H1 (cell line): ENCODE measurements at regions not wholly inside any gene's neighbourhood (a gene's known extent, or its start where the extent isn't known, plus 50 kb on each side); places are given as distances from the start of the nearest gene placed in this dataset.

ENCODE experiments used
- CEBPB ChIP-seq: IDR thresholded peaks from 2 replicates; pipeline ENCODE4 v1.6.1; 2012; ENCODE audit warnings: low read depth, low read length
- CHD2 ChIP-seq: IDR thresholded peaks from 2 replicates; pipeline ENCODE4 v1.6.1; 2012; ENCODE audit warnings: low read length, improper control_type of control experiment
- CTCF ChIP-seq, 3 experiments: IDR thresholded peaks; 1 replicate in 2 of 3; 2 replicates in 1 of 3; pipeline versions ENCODE4 v1.5.1 to v1.6.1; 2011; ENCODE audit warnings: low read length in 3 of 3, mild to moderate bottlenecking in 3 of 3, inconsistent platforms in 2 of 3, low read depth in 1 of 3, moderate library complexity in 1 of 3; ENCODE audit not compliant: insufficient read depth in 1 of 3; ENCODE audit errors: control extremely low read depth in 1 of 3
- GTF2F1 ChIP-seq: IDR thresholded peaks from 2 replicates; pipeline ENCODE4 v1.6.1; 2012; ENCODE audit warnings: low read depth, low read length, improper control_type of control experiment, borderline replicate concordance
- HDAC6 ChIP-seq: IDR thresholded peaks from one replicate; pipeline ENCODE4 v1.7.1; 2012; ENCODE audit warnings: low read depth, mild to moderate bottlenecking, inconsistent platforms, low read length, moderate library complexity
- NANOG ChIP-seq: IDR thresholded peaks from 2 replicates; pipeline ENCODE4 v1.6.1; 2011; ENCODE audit warnings: low read length, low read depth, mild to moderate bottlenecking, inconsistent platforms; ENCODE audit not compliant: insufficient read depth, poor library complexity, severe bottlenecking
- POLR2A ChIP-seq, 2 experiments: IDR thresholded peaks; 1 replicate in 1 of 2; 2 replicates in 1 of 2; pipeline ENCODE4 v1.6.1; 2011; ENCODE audit warnings: low read depth in 2 of 2, low read length in 2 of 2, mild to moderate bottlenecking in 2 of 2; ENCODE audit errors: control extremely low read depth in 1 of 2
- RFX5 ChIP-seq: IDR thresholded peaks from 2 replicates; pipeline ENCODE4 v1.6.1; 2011; ENCODE audit warnings: low read depth, low read length, improper control_type of control experiment, borderline replicate concordance
- USF2 ChIP-seq: IDR thresholded peaks from 2 replicates; pipeline ENCODE4 v1.6.1; 2011; ENCODE audit warnings: low read length, improper control_type of control experiment

GRCh38 chr6:48378884-48379407 is 267.9 kb upstream of the PTCHD4 start:
- no peak for TF ChIP-seq CHD2
- TF ChIP-seq CTCF (IDR thresholded peaks at IDR 0.05; ENCODE audit: control extremely low read depth in 1 of 3, insufficient read depth in 1 of 3, low read depth in 1 of 3, low read length in 3 of 3) = no peak
- no peak for TF ChIP-seq USF2
- no peak for TF ChIP-seq NANOG
- no peak for TF ChIP-seq POLR2A (IDR thresholded peaks at IDR 0.05; ENCODE audit: control extremely low read depth in 1 of 2, low read depth in 2 of 2, low read length in 2 of 2)
- TF ChIP-seq HDAC6 = no peak
- no peak for TF ChIP-seq CEBPB
- no peak for TF ChIP-seq RFX5
- no peak for TF ChIP-seq GTF2F1
